Right forelimb (tissue), 1 donor: ENCODE measurements at regions not wholly inside any gene's neighbourhood (a gene's known extent, or its start where the extent isn't known, plus 50 kb on each side); places are given as distances from the start of the nearest gene placed in this dataset.

Experiments
- DNase-seq: peaks from one replicate; pipeline ENCODE4 v3.0.0-alpha.2; 2018

GRCh38 chr6:91487696-91488392 lies 901.0 kb upstream of the MAP3K7 start:
- DNase-seq = no peak

- DNase-seq = no peak
Observed at GRCh38 chr6:91486200-91486599, 899.3 kb upstream of the MAP3K7 start.

- no peak for DNase-seq
Observed at GRCh38 chr6:91485047-91485446, 898.2 kb upstream of the MAP3K7 start.

- no peak for DNase-seq
Observed at GRCh38 chr6:91483415-91484105, 896.7 kb upstream of the MAP3K7 start.

- DNase-seq = no peak
Observed at GRCh38 chr6:91482498-91482897, 895.6 kb upstream of the MAP3K7 start.

GRCh38 chr6:91480402-91480801 lies 893.5 kb upstream of the MAP3K7 start:
- no peak for DNase-seq

- no peak for DNase-seq
Observed at GRCh38 chr6:91477688-91478087, 890.8 kb upstream of the MAP3K7 start.

GRCh38 chr6:91476000-91476399 lies 889.1 kb upstream of the MAP3K7 start:
- DNase-seq = no peak

GRCh38 chr6:91465393-91465792 lies 878.5 kb upstream of the MAP3K7 start:
- no peak for DNase-seq

- no peak for DNase-seq
Observed at GRCh38 chr6:91464718-91465117, 877.8 kb upstream of the MAP3K7 start.

- DNase-seq = no peak
Observed at GRCh38 chr6:91464201-91464600, 877.3 kb upstream of the MAP3K7 start.

GRCh38 chr6:91462241-91462640 lies 875.4 kb upstream of the MAP3K7 start:
- DNase-seq = no peak

- no peak for DNase-seq
Observed at GRCh38 chr6:91453224-91453878, 866.5 kb upstream of the MAP3K7 start.

- no peak for DNase-seq
Observed at GRCh38 chr6:91449539-91449938, 862.7 kb upstream of the MAP3K7 start.

- DNase-seq = no peak
Observed at GRCh38 chr6:91447530-91448254, 860.8 kb upstream of the MAP3K7 start.

GRCh38 chr6:91447081-91447480 lies 860.2 kb upstream of the MAP3K7 start:
- no peak for DNase-seq

- DNase-seq = no peak
Observed at GRCh38 chr6:91443405-91443804, 856.5 kb upstream of the MAP3K7 start.

GRCh38 chr6:91442342-91442741 lies 855.5 kb upstream of the MAP3K7 start:
- no peak for DNase-seq

GRCh38 chr6:91438570-91438969 lies 851.7 kb upstream of the MAP3K7 start:
- DNase-seq = no peak

GRCh38 chr6:91437315-91437729 lies 850.5 kb upstream of the MAP3K7 start:
- DNase-seq = no peak

GRCh38 chr6:91436448-91436847 lies 849.6 kb upstream of the MAP3K7 start:
- no peak for DNase-seq

GRCh38 chr6:91435630-91436029 lies 848.8 kb upstream of the MAP3K7 start:
- DNase-seq = no peak

- DNase-seq = no peak
Observed at GRCh38 chr6:91434576-91434975, 847.7 kb upstream of the MAP3K7 start.
